CD4-positive, alpha-beta T cell treated with Interleukin-15 for 4 hours (primary cell): ENCODE measurements at regions not wholly inside any gene's neighbourhood (a gene's known extent, or its start where the extent isn't known, plus 50 kb on each side); places are given as distances from the start of the nearest gene placed in this dataset.
"Not testable (repeated sequence)": the region's sequence is repeated elsewhere in the genome, so short reads cannot be mapped to it uniquely, and the experiment has no call there.

Experiments
- DNase-seq: peaks from one replicate; pipeline ENCODE4 v3.0.0-alpha.2; 2020; ENCODE audit warnings: low spot score

- DNase-seq = not testable (repeated sequence)
Observed at GRCh38 chr6:85750146-85750545, 107.5 kb upstream of the SYNCRIP start.

GRCh38 chr6:85749236-85749635, 106.5 kb upstream of the SYNCRIP start:
- no peak for DNase-seq

GRCh38 chr6:85747666-85748065, 105.0 kb upstream of the SYNCRIP start:
- no peak for DNase-seq

- DNase-seq = no peak
Observed at GRCh38 chr6:85747093-85747492, 104.4 kb upstream of the SYNCRIP start.

- DNase-seq = no peak
Observed at GRCh38 chr6:85744433-85744970, 101.8 kb upstream of the SYNCRIP start.

- DNase-seq = no peak
Observed at GRCh38 chr6:85726206-85726605, 83.5 kb upstream of the SYNCRIP start.

GRCh38 chr6:85715797-85716196, 73.1 kb upstream of the SYNCRIP start:
- DNase-seq = no peak

GRCh38 chr6:85714893-85715530, 72.3 kb upstream of the SYNCRIP start:
- DNase-seq = no peak

- DNase-seq = no peak
Observed at GRCh38 chr6:85712346-85712745, 69.7 kb upstream of the SYNCRIP start.

- DNase-seq = not testable (repeated sequence)
Observed at GRCh38 chr6:85707515-85708145, 64.9 kb upstream of the SYNCRIP start.

- DNase-seq = no peak
Observed at GRCh38 chr6:85706272-85706671, 63.6 kb upstream of the SYNCRIP start.

- DNase-seq = no peak
Observed at GRCh38 chr6:85705220-85705619, 62.5 kb upstream of the SYNCRIP start.

- DNase-seq = no peak
Observed at GRCh38 chr6:85703406-85703805, 60.7 kb upstream of the SYNCRIP start.
